GM23248 (cell line): ENCODE measurements at regions not wholly inside any gene's neighbourhood (a gene's known extent, or its start where the extent isn't known, plus 50 kb on each side); places are given as distances from the start of the nearest gene placed in this dataset.

Experiments used
- DNase-seq: peaks from one replicate; pipeline ENCODE4 v3.0.0-alpha.2; 2015
- H2AFZ ChIP-seq: fragments of 200-600 bp; sonication (generic); 2 replicates; pipeline ENCODE4 v1.6.1; 2016; ENCODE audit warnings: antibody characterized with exemption
- H3F3A ChIP-seq: fragments of 200-600 bp; sonication (generic); 2 replicates; pipeline ENCODE4 v1.6.1; 2016; ENCODE audit warnings: mild to moderate bottlenecking, antibody characterized with exemption, mixed run types; ENCODE audit not compliant: insufficient read depth
- H3K27ac ChIP-seq: fragments of 200-600 bp; sonication (generic); 2 replicates; pipeline ENCODE4 v1.5.1; 2016; ENCODE audit warnings: mild to moderate bottlenecking
- H3K27me3 ChIP-seq: fragments of 200-600 bp; sonication (generic); replicated peaks from 2 replicates; pipeline ENCODE4 v1.6.1; 2016; ENCODE audit warnings: mild to moderate bottlenecking; ENCODE audit not compliant: insufficient read depth
- H3K36me3 ChIP-seq: fragments of 200-600 bp; sonication (generic); 2 replicates; pipeline ENCODE4 v1.6.1; 2016; ENCODE audit warnings: low read depth, mild to moderate bottlenecking
- H3K4me1 ChIP-seq: fragments of 200-600 bp; sonication (generic); 2 replicates; pipeline ENCODE4 v1.6.1; 2016; ENCODE audit warnings: mild to moderate bottlenecking; ENCODE audit not compliant: insufficient read depth
- H3K4me2 ChIP-seq: fragments of 200-600 bp; sonication (generic); one replicate; pipeline ENCODE4 v1.6.1; 2016; ENCODE audit warnings: mild to moderate bottlenecking; ENCODE audit not compliant: unreplicated experiment
- H3K4me3 ChIP-seq: fragments of 200-600 bp; sonication (generic); 2 replicates; pipeline ENCODE4 v1.5.1; 2016; ENCODE audit warnings: mild to moderate bottlenecking
- H3K79me2 ChIP-seq: fragments of 200-600 bp; sonication (generic); 2 replicates; pipeline ENCODE4 v1.6.1; 2016; ENCODE audit warnings: mild to moderate bottlenecking; ENCODE audit not compliant: insufficient read depth
- H3K9ac ChIP-seq: fragments of 200-600 bp; sonication (generic); 2 replicates; pipeline ENCODE4 v1.6.1; 2016; ENCODE audit warnings: mild to moderate bottlenecking
- H3K9me2 ChIP-seq: fragments of 200-600 bp; sonication (generic); 2 replicates; pipeline ENCODE4 v1.6.1; 2016; ENCODE audit warnings: mixed run types, mild to moderate bottlenecking, moderate library complexity; ENCODE audit not compliant: insufficient read depth
- H3K9me3 ChIP-seq: fragments of 200-600 bp; sonication (generic); one replicate; pipeline ENCODE4 v1.6.1; 2017; ENCODE audit warnings: low read depth
- H4K20me1 ChIP-seq: fragments of 200-600 bp; sonication (generic); 2 replicates; pipeline ENCODE4 v1.6.0; 2016; ENCODE audit not compliant: insufficient read depth
- EZH2 ChIP-seq: fragments of 200-600 bp; sonication (generic); IDR thresholded peaks from 2 replicates; pipeline ENCODE4 v1.6.1; 2018; ENCODE audit warnings: antibody characterized with exemption, mild to moderate bottlenecking; ENCODE audit not compliant: insufficient read depth, poor library complexity, severe bottlenecking
- EZH2phosphoT487 ChIP-seq: fragments of 200-600 bp; sonication (generic); IDR thresholded peaks from 2 replicates; pipeline ENCODE4 v1.6.1; 2018; ENCODE audit warnings: antibody characterized with exemption, moderate library complexity, mild to moderate bottlenecking, low read depth; ENCODE audit not compliant: insufficient read depth
- WGBS, 2 experiments: methylation state at CpG; one replicate each; pipeline ENCODE4 v1.1.6; 2015 to 2017; ENCODE audit warnings: low lambda C conversion rate in 2 of 2, low coverage in 1 of 2; ENCODE audit errors: missing lambda C conversion rate in 2 of 2; 5-methylcytosine and 5-hydroxymethylcytosine counted together
- in situ Hi-C: fragments of 300-500 bp; cut with MboI; formaldehyde crosslinking; loops from 2 replicates; pipeline ENCODE4 v1.15.0; 2020

GRCh38 chr7:63040966-63041610 lies 957.6 kb upstream of the ZNF722 start:
- H3K9me2 ChIP-seq, result no peaks in the 10 kb centered on the region
- H4K20me1 ChIP-seq, result no peaks in the 10 kb centered on the region
- WGBS, 2 experiments, result 26 to 30% methylated on average over 6 to 12 of the region's 12 CpGs
- no peaks in the 10 kb centered on the region for H3K36me3 ChIP-seq
- no peak overlapping the region for H2AFZ ChIP-seq
- in situ Hi-C loops, result no loop called here
- H3F3A ChIP-seq, result no peaks in the 10 kb centered on the region
- H3K4me2 ChIP-seq, result no peak overlapping the region
- H3K79me2 ChIP-seq, result no peaks in the 10 kb centered on the region
- H3K4me3 ChIP-seq, result no peak overlapping the region
- H3K27ac ChIP-seq, result no peak overlapping the region
- no peak for DNase-seq
- no peaks in the 10 kb centered on the region for H3K27me3 ChIP-seq
- H3K4me1 ChIP-seq, result no peaks in the 10 kb centered on the region
- H3K9ac ChIP-seq, result no peak overlapping the region
- no peaks in the 10 kb centered on the region for H3K9me3 ChIP-seq
- no peak for TF ChIP-seq EZH2phosphoT487

- H3K4me1 ChIP-seq, result no peaks in the 10 kb centered on the region
- no peaks in the 10 kb centered on the region for H3K27me3 ChIP-seq
- H3K4me3 ChIP-seq, result no peak overlapping the region
- no peak overlapping the region for H3K4me2 ChIP-seq
- DNase-seq, result no peak
- no peaks in the 10 kb centered on the region for H4K20me1 ChIP-seq
- no peaks in the 10 kb centered on the region for H3K79me2 ChIP-seq
- H2AFZ ChIP-seq, result no peak overlapping the region
- no peaks in the 10 kb centered on the region for H3F3A ChIP-seq
- WGBS, 2 experiments, result 57 to 65% methylated on average over 3 of the region's 3 CpGs
- no peak overlapping the region for H3K27ac ChIP-seq
- in situ Hi-C loops, result no loop called here
- H3K9ac ChIP-seq, result no peak overlapping the region
- H3K9me2 ChIP-seq, result no peaks in the 10 kb centered on the region
- H3K9me3 ChIP-seq, result no peaks in the 10 kb centered on the region
- TF ChIP-seq EZH2, result no peak
- no peak for TF ChIP-seq EZH2phosphoT487
- no peaks in the 10 kb centered on the region for H3K36me3 ChIP-seq
Observed at GRCh38 chr7:63041786-63042185, 956.9 kb upstream of the ZNF722 start.

GRCh38 chr7:63042730-63043511 lies 955.7 kb upstream of the ZNF722 start:
- no peak for DNase-seq
- Histone ChIP-seq H4K20me1 (no peaks in the 10 kb centered on the region), H3K4me2 (no peak overlapping the region), H3K9me3 (no peaks in the 10 kb centered on the region), H2AFZ (no peak overlapping the region), H3K27ac (no peak overlapping the region), H3K79me2 (no peaks in the 10 kb centered on the region), H3K36me3 (no peaks in the 10 kb centered on the region), H3K9me2 (no peaks in the 10 kb centered on the region), H3F3A (no peaks in the 10 kb centered on the region), H3K9ac (no peak overlapping the region), H3K4me1 (no peaks in the 10 kb centered on the region), H3K4me3 (no peak overlapping the region), H3K27me3 (no peaks in the 10 kb centered on the region)
- in situ Hi-C loops, result no loop called here
- 20 to 26% methylated on average over 10 of the region's 10 CpGs for WGBS, 2 experiments
- TF ChIP-seq EZH2phosphoT487, result no peak
- no peak for TF ChIP-seq EZH2

- Histone ChIP-seq H3K9ac (no peak overlapping the region), H3K9me3 (no peaks in the 10 kb centered on the region), H2AFZ (no peak overlapping the region), H3K36me3 (no peaks in the 10 kb centered on the region), H3F3A (no peaks in the 10 kb centered on the region), H3K9me2 (no peaks in the 10 kb centered on the region), H3K27ac (no peak overlapping the region), H3K27me3 (no peaks in the 10 kb centered on the region), H3K4me3 (no peak overlapping the region), H3K79me2 (no peaks in the 10 kb centered on the region), H4K20me1 (no peaks in the 10 kb centered on the region), H3K4me1 (no peaks in the 10 kb centered on the region), H3K4me2 (no peak overlapping the region)
- 15% methylated on average over 9 of the region's 9 CpGs for WGBS, 2 experiments
- in situ Hi-C loops, result no loop called here
- DNase-seq, result no peak
- TF ChIP-seq EZH2phosphoT487, result no peak
- TF ChIP-seq EZH2, result no peak
Observed at GRCh38 chr7:63043657-63044543, 954.7 kb upstream of the ZNF722 start.
